GM04503 (cell line): ENCODE measurements at regions not wholly inside any gene's neighbourhood (a gene's known extent, or its start where the extent isn't known, plus 50 kb on each side); places are given as distances from the start of the nearest gene placed in this dataset.
A peak's percentile ranks its signal among the peaks of the same experiment; 100 is the strongest.

Source experiments
- DNase-seq: peaks from one replicate; pipeline ENCODE4 v3.0.0-alpha.2; 2012; ENCODE audit warnings: low read depth

DNA sequence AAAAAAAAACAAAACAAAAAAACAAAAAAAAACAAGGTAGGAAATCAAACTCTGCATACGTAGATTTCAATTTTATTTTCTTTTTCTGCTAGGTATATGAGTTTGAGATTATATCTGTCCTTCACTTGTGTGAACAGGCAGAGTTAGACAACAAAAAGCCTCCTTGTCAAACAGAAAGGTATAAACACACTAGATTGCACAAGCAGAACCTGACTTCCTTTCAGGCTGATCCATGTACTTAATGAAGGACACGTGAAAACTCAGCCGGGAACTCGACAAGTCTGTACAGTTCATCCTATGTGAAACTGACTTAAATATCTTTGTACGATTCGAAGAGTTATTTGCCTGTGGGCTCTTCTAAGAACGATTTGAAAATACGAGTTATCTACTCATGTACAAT lies 254.1 kb downstream of the ARL4A start:
- no peak for DNase-seq

DNA sequence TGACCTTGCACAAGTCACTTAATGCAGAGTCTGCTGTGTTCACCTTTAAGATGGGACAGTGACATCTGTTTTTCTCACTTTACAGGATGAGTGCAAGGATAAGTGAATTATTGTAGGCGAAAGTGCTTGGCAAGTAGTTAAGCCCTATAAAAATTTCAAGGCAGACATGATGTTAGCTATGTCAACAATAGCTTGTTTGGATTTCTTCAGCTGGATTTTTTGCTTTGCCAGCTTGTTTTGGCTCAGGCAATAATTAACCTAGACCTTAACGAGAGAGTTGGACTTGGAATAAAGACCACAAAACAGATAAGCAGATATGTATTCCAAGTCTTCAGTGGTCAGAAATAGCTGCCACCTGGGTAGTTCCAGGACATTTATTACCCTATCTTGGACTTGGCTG lies 255.2 kb downstream of the ARL4A start:
- no peak for DNase-seq

DNA sequence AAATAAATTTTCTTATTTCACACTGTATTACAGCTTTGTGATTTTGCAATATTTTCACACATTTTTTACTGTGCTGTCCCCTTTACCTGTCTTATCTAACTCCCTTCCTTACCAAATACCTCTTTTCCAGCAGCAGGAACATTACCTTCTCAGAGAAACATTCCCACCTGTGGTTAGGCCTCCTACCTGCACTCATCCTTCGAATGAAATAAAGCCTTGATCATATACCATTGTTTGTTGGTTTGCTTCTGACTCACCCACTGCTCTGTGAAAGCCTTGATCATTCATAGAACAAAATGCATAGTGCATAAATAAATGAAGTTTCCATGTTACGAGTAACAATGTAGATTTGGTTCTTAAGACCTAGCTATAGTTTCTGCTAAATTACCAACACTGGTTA lies 256.3 kb downstream of the ARL4A start:
- no peak for DNase-seq

DNA sequence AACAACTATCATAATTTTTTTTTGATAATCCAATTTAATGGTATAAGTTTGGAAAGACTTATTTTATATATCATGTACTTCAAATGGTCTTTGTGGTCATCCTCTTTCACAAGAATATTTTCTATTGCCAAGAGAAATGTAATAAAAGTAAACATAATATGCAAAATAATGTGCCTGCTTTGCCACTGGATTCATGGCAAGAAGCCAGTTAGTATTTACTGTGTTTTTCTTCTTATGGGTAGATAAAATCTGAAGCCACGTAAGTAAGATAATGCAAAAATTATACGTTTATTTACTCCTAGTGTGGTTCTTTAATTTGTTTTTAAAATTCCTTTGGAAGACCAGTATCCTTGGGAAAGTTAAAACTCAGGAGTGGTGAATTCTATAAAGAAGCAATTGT lies 258.5 kb downstream of the ARL4A start:
- DNase-seq = no peak

DNA sequence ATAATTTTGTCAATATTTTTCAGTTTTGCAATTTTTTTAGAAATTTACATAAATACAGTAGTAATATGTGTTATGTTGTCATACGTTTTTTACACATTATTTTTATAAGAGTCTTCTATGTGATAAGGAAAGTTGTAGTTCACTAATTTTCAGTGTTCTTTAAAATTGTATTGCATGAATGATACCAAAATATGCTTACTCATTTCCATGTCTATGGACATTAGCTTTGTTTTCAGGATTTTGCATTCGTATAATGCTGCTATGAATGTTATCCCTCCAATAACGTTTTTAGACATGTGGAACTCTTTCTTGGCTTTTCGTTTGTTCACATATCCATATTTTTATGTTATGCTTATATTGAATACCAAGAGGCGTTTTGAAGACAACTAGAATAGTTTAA lies 260.0 kb downstream of the ARL4A start:
- no peak for DNase-seq

DNA sequence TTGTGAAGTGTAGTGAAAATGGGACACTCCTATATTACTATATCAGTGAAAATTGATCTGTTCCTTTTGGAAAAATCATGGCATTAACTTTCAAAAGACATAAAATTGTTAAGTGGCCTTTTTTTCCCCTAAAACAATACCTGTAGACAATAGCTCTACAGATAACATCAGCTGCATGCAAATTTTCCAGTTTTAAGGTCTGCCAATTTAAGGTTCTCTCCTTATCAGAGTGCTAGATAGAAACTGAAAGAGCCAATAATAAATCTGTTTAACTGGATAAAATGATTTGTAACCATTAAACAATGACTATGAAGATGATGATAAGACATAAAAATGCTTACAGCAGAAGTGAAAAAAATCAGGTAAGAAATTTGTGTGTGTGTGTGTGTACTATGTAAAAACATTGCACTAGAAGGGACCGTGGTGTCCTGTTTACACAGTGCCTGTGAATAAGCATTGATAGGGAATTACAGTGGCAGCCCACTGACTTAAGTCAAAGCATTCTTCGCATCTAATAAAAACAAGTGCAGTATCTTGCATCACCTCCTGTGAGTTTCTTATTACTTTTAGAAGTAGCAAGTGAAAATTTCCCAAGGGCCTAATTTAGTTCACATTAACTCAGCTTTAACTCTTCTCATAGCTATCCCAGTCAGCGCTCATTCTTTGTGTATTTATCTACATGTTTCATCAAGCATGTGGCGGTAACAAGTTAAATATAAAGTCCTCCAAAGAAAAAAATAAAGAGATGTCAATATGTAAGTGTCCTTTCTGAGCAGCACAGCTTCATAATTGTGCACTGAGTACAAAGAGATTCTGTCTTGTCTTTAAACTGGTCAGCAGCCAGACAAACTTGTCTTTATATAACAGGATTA lies 261.9 kb downstream of the ARL4A start:
- DNase-seq = no peak

DNA sequence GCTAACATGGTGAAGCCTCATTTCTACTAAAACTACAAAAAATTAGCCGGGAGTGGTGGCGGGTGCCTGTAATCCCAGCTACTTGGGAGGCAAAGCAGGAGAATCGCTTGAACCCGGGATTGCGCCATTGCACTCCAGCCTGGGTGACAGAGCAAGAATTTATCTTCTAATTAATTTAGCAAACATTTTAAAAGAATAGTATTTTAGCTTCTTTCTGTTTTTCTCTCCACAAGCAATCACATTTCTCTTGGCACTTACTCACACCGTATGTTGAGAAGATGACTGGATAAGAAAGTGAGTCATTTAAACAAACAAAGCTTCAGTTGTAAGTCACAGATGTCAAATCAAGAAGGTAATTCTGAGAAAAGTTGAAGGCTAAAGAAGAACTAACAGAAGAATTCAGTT lies 264.0 kb downstream of the ARL4A start:
- DNase-seq = peak; percentile 15

DNA sequence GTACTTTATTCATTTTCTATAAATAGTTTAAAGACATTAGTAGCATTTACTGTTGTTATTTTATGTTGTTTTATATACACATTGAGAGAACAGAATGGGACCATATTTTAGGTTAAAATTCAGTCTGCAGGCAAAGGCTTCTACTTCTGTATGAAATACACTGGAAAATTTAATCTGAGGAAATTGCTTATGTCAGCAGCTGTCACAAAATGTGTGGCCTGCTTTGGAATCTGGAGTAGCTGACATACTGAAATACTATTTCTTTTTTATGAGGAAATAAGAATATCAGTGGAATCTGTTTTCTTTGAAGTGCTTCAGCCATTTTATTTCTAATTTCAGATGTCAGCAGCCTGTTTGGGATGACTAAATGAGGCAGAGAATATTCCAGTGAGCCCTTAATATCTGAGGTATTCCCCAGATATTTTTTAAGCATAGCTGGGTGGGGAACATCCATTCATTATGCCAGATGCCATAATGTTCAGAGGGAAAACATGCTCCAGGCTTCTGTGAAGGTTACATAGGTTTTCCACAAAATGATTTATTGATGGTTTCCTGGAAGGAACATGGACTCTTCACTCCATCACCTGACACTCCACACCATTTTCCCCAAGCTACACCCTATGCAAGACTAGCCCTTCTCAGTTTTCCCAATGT lies 267.1 kb downstream of the ARL4A start:
- DNase-seq = no peak

DNA sequence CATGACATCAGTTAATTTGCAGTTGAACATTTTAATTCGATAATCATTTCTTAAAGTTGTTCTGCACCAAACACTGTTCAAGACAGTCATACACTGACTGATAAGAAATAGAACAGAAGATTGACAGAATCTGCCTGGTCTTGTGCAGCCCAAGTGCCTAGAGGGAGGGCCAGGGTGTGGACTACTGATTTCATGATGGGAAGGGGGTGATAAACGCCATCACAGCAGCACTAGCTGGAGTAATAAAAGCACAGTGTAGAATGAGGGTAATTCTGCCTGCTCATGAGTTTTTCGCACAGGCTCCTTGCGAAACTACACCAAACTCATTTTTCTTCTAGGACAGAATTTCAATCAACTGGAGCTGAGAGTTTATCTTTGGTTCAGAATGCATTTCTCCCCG lies 270.1 kb downstream of the ARL4A start:
- no peak for DNase-seq

DNA sequence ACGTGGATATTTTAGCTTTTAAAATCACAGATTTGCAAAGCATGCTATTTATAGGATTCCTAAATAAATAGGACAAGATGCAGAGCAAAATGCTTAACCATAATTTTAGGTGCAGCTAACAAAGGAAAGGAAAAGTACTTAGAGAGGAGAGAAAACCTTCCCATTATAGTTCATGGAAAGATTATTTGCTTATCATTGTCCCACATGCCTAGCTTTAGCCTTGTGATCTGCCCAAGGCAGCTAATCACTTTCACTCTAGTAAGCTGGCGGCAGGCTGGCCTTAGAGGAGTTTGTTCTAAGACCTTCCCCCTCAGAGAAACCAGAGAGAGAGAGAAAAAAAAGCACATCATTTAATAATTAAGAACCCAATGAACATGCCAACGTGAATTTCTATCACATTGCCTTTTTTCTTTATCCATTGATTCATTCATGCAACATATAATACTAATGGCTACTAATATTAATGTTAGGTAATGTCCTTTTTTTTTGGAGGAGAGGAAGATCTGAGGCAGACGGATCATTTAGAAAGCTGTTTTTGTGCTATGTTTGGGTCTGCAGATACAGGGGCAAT lies 274.6 kb downstream of the ARL4A start:
- no peak for DNase-seq

DNA sequence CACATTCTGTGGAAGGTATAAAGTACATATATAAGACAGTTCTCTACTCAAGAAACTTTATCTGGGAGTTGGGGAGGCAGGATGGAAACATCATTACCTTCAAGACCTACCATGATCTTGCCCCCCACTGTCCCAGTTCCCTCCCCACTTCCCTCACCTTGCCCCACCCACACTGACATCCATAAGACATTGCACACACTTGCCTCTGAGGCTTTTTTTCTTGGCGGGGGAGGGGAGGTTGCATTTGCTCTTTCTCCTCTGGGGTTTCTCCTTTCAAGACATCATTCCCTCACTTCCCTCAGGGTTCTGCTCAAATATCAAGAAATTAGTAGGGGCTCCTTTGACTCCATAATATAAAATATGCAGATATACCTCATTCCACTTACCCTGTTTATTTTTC lies 276.0 kb downstream of the ARL4A start:
- no peak for DNase-seq

DNA sequence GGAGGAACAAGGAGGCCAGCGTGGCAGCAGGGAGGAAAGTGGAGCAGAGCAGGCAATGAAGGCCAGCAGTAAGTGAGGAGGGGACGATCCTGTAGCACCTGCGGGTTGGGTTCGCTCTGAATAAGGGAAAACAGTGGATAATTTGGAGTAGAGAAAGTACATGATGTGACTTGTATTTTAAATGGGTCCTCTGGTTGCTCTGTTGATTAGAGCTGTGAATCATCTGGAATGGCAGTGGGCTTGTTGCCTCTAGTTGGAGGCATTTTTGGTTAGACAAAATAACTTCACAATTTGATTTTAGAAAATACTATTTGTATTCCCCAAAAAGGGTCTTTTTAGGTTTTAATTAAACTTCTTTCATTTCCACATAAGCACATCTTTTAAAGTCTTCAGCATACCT lies 277.4 kb downstream of the ARL4A start:
- DNase-seq = no peak

DNA sequence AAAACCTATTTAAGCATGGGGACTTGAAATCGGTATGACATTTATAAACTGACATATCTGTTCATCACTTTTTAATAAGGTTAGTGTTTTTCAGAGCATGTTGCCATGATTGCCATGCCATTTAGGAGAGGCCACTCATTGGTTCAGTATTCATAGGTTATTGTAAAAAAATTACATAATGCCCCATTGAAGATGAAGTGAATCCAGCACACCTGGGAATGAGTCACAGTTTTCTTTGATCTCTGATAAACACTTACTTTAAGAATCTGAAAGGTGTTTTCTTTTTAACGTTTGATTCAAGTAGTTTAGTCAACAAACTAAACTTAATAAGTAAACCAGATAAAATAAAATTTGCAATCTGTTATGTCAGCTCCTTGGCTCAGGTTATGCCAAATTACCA lies 278.3 kb downstream of the ARL4A start:
- no peak for DNase-seq

DNA sequence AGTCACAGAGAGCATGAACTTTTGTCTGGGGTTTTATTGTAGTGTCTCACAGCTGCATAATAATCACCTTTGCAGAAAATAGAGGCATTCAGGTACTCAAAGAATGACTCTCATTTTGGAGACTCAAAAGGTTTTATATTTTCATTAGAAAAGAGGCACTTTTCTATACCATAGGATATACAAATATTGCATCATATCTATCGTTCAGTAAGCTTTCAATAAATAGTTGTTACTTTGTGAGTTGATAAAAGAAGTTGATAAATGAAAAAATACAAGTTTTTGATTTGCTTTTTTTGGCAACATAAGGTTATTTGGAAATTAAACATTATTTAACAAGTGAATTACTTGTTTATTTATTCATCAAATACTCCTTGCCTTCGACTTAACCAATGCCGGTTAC lies 279.9 kb downstream of the ARL4A start:
- DNase-seq = no peak

DNA sequence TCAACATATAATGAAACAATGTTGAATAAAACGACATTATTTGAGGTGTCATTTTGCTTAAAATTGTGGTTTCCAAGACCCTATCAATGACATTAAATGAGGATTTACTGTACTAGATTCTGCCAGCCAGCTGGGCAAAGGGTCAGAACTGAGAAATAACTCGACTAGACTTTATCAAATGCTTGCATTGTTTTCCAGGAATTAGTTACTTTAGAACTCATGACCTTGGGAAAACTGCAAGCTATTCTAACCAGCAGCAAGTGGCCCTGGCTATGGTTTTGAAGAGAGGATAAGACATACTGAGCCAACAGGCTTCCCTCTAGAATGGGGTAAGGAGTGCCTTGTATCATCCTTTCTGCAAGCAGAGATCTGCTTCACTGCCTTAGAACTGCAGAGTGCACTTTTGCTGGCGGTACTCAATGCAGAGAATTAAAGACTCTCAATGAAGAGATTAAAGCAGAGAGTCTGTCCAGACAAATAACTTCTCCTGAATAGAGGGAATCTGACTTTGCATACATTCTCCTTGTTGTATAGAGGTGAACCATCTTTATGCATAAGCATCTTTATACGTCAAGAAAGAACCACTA lies 281.5 kb downstream of the ARL4A start:
- no peak for DNase-seq

DNA sequence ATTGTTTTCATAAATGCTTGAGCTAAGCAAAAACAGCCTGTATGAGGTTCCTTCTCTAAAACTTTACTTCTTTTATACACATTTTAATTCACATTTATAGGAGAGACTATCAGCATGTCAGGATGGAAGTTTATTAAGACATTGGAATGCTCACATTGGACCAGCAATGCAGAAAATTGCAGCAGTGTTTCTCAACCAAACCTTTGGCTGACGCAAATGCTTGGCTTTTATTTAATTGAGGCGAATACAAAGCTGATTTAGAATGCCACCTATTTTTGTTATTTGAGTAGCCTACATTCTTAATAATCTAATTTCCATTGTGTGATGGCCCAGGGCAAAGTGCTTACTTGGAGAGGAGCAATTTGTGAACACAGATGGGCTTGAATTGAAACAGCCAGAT lies 283.2 kb downstream of the ARL4A start:
- DNase-seq = no peak

DNA sequence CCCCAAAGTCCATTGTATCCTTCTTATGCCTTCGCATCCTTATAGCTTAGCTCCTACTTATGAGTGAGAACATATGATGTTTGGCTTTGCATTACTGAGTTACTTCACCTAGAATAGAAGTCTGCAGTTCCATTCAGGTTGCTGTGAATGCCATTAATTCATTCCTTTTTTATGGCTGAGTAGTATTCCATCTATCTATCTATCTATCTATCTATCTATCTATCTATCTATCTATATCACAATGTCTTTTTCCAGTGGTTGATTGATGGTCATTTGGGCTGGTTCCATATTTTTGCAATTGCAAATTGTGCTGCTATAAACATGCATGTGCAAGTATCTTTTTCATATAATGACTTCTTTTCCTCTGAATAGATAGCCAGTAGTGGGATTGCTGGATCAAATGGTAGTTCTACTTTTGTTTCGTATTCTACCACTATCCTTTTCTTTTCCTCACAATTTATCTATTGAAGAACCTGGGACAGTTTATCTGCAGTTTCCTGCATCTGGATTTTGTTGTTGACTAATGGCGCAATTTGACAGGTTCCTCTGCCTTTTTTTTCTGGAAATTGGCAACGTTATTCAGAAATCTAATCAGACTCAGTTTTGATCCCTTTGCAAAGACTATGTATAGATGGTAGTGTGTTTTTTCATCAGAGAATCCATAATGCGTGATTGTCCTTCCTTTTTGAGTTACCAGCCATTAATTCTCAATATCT lies 287.2 kb downstream of the ARL4A start:
- no peak for DNase-seq

DNA sequence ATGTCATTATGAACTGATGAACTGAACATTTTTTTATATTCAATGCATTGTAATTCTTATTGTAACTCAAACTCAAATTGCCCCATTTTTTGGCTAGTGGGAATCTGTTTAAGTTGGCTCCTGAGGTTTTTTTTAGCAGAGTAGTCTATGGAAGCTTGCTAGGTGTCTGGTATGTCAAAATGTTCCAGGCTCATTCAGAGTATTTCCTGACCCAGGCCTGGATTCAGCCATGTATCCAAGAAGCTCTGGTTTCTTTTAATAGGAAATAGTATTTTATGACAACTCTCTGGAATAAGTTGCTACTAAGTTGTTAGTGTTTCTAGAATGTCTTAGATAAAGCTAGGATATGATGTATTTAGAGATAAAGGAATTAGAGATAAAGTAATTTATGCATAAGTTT lies 288.0 kb downstream of the ARL4A start:
- no peak for DNase-seq

DNA sequence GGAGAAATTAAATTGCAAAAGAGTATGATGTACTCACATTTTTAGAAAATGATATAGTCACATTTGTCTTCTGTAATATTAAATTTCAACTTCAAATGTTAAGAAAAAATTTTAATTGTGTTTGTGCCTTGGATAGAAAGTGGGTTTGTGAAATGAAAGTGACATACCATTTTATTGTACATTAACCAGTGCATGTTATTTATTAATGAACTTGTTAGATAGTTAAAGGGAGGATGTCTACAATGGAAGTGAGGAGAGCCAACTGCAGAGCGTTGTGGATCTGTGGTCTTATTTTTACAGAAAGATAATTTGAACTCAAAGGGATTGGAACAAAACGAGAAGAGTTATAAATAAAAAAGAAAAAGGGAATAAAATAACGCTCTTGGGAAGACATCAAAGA lies 291.7 kb downstream of the ARL4A start:
- no peak for DNase-seq

DNA sequence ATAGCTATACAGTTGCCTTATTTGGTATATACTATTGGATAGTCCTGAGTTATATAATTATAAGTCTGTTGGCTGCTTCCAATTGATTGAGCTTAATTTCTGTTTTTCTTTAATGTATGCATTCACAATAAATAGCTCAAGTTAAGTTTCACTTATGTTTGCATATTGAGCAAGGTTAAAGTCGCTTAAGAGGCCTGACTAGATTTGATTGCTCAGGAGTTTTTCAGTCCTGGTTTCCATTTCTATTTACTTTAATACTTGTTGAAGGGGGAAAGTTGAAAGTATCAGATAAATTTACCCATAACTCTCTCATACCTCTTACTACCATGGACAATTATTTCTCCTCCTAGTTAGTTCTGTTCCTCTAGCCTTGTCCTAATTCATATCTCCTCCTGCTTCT lies 294.7 kb downstream of the ARL4A start:
- DNase-seq = no peak

DNA sequence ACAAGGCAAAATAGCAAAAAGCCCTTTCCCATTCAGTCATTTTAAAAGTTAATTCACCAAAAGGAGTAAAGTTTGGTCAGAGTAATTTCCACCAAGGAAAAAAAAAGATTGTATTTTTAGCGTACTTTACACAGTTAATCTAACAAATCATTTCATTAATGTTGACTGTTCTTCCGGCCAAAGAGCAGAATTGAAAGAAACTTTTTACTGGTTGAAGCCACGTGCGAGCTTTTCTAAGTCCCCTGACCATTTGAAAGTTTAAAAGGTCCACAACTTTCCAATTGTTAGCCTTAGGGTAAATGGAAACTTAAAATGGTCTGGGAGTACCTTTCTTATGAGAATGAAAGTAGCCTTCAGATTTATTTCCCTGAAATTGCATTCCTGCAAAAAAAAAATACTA lies 296.7 kb downstream of the ARL4A start:
- DNase-seq = no peak

DNA sequence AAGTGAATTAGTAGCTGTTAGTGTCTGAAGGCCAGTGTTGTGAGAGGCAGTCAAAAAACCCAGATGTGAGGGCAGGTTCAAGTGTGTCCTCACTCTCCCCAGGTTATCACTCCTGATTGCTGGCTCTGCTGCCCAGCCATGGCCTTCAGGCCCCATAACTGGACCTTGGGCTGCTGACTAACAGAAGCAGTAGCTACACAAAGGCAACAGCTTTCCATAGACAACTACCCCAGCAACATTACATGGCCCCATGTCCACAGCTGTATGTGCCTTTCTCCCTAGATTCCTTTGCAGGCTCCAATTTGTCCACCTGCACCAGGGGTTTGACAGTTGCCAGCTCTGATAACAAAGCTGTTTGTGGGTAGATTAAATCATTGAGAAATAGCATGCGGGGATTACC lies 297.8 kb downstream of the ARL4A start:
- DNase-seq = no peak

DNA sequence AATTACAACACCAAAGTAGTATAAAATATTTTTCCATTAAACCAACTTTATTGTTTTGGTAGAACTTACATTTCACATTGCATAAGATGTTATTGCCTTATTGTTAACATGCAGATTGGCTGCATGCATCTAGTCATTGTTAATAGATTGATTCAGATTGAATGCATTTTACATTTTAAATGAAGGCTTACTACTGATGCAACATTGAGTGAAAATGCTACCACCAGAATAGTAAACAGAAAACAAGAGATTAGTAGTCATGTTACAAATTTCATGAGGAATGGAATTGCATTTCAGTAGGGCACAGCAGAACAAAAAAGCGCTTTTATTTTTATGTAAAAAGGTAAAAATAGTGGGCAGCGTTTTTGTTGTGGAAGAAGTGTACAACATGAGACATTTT lies 298.3 kb downstream of the ARL4A start:
- no peak for DNase-seq
